HL-60 (cell line): ENCODE measurements at regions not wholly inside any gene's neighbourhood (a gene's known extent, or its start where the extent isn't known, plus 50 kb on each side); places are given as distances from the start of the nearest gene placed in this dataset.
"Not testable (repeated sequence)": the region's sequence is repeated elsewhere in the genome, so short reads cannot be mapped to it uniquely, and the experiment has no call there.

Experiments used
- DNase-seq, 2 experiments: peaks; one replicate each; pipeline ENCODE4 v3.0.0-alpha.2; 2010 to 2020; ENCODE audit warnings: low read depth in 1 of 2, low spot score in 1 of 2
- H3K27ac ChIP-seq: fragments of 250-450 bp; sonication (Bioruptor Pico); replicated peaks from 2 replicates; pipeline ENCODE4 v1.5.1; 2020; ENCODE audit warnings: mild to moderate bottlenecking, moderate library complexity
- H3K27me3 ChIP-seq: fragments of 250-450 bp; sonication (Bioruptor Pico); 2 replicates; pipeline ENCODE4 v1.5.1; 2021; ENCODE audit warnings: mild to moderate bottlenecking, moderate library complexity; ENCODE audit not compliant: insufficient read depth, poor library complexity, severe bottlenecking
- H3K4me3 ChIP-seq: replicated peaks from 2 replicates; pipeline ENCODE4 v1.5.1; 2011; ENCODE audit warnings: mild to moderate bottlenecking, control low read depth, low read length; ENCODE audit not compliant: insufficient read depth
- GABPA ChIP-seq: IDR thresholded peaks from 2 replicates; pipeline ENCODE4 v1.6.1; 2012; ENCODE audit warnings: low read depth
- POLR2AphosphoS5 ChIP-seq: IDR thresholded peaks from 2 replicates; pipeline ENCODE4 v1.6.1; 2012; ENCODE audit warnings: low read depth
- SPI1 ChIP-seq: IDR thresholded peaks from 2 replicates; pipeline ENCODE4 v1.6.1; 2012; ENCODE audit warnings: low read depth, mild to moderate bottlenecking, borderline replicate concordance
- TF ChIP-seq, protein P1 (sequence below): IDR thresholded peaks from 2 replicates; pipeline ENCODE4 v1.6.1; 2012; ENCODE audit warnings: low read depth; ENCODE audit not compliant: insufficient replicate concordance
- TF ChIP-seq, protein P2 (sequence below): IDR thresholded peaks from one replicate; pipeline ENCODE4 v1.5.1; 2011; ENCODE audit warnings: low read length, control low read depth, inconsistent platforms; ENCODE audit not compliant: insufficient read depth

DNA sequence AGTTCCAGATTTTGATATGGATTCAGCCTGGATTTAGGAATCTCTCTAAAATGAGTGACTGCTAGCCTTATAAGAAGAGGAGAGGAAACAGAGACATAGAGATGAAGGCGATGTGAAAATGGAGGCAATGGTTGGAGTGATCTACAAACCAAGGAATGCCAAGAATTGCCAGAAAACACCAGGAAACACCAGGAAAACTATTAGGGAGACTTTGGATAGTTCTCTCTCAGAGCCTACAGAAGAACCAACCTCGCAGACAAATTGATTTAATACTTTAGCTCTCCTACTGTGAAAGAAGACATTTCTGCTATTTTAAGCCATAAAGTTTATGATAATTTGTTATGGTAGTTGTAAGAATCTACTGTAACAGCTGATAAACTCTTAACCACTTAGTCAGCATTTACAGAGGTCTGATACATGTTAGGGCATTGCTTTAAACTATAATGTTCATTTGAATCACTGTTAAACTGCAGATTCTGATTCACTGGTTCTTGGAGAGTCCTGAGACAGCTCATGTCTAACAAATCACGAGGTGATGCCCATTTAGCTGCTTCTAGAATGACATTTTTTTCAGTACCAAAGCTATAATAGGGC, 1702.6 kb upstream of the LRRTM1 start:
- no peak for DNase-seq
- H3K27ac ChIP-seq = no peak overlapping the region
- no peaks in the 10 kb centered on the region for H3K27me3 ChIP-seq
- TF ChIP-seq, protein P1, sequence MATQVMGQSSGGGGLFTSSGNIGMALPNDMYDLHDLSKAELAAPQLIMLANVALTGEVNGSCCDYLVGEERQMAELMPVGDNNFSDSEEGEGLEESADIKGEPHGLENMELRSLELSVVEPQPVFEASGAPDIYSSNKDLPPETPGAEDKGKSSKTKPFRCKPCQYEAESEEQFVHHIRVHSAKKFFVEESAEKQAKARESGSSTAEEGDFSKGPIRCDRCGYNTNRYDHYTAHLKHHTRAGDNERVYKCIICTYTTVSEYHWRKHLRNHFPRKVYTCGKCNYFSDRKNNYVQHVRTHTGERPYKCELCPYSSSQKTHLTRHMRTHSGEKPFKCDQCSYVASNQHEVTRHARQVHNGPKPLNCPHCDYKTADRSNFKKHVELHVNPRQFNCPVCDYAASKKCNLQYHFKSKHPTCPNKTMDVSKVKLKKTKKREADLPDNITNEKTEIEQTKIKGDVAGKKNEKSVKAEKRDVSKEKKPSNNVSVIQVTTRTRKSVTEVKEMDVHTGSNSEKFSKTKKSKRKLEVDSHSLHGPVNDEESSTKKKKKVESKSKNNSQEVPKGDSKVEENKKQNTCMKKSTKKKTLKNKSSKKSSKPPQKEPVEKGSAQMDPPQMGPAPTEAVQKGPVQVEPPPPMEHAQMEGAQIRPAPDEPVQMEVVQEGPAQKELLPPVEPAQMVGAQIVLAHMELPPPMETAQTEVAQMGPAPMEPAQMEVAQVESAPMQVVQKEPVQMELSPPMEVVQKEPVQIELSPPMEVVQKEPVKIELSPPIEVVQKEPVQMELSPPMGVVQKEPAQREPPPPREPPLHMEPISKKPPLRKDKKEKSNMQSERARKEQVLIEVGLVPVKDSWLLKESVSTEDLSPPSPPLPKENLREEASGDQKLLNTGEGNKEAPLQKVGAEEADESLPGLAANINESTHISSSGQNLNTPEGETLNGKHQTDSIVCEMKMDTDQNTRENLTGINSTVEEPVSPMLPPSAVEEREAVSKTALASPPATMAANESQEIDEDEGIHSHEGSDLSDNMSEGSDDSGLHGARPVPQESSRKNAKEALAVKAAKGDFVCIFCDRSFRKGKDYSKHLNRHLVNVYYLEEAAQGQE = no peak
- TF ChIP-seq GABPA (no peak), POLR2AphosphoS5 (no peak), SPI1 (no peak)
- TF ChIP-seq, protein P2, sequence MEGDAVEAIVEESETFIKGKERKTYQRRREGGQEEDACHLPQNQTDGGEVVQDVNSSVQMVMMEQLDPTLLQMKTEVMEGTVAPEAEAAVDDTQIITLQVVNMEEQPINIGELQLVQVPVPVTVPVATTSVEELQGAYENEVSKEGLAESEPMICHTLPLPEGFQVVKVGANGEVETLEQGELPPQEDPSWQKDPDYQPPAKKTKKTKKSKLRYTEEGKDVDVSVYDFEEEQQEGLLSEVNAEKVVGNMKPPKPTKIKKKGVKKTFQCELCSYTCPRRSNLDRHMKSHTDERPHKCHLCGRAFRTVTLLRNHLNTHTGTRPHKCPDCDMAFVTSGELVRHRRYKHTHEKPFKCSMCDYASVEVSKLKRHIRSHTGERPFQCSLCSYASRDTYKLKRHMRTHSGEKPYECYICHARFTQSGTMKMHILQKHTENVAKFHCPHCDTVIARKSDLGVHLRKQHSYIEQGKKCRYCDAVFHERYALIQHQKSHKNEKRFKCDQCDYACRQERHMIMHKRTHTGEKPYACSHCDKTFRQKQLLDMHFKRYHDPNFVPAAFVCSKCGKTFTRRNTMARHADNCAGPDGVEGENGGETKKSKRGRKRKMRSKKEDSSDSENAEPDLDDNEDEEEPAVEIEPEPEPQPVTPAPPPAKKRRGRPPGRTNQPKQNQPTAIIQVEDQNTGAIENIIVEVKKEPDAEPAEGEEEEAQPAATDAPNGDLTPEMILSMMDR = no peak
- no peak overlapping the region for H3K4me3 ChIP-seq

DNA sequence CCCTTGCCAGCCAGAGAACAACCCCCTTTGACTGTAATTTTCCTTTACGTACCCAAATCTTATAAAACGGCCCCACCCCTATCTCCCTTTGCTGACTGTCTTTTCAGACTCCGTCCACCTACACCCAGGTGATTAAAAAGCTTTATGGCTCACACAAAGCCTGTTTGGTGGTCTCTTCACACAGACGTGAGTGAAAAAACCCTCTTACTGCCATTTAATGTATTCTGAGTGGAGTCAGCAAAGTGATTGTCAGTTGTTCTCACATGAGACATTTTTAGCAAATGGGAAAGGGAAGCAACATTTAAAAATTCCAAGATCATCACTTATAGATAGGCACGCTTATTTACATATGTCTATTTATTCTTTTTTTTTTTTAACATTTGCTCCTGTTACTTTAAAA, 1701.3 kb upstream of the LRRTM1 start:
- H3K27me3 ChIP-seq, DNase-seq, H3K27ac ChIP-seq, H3K4me3 ChIP-seq: not testable (repeated sequence)

DNA sequence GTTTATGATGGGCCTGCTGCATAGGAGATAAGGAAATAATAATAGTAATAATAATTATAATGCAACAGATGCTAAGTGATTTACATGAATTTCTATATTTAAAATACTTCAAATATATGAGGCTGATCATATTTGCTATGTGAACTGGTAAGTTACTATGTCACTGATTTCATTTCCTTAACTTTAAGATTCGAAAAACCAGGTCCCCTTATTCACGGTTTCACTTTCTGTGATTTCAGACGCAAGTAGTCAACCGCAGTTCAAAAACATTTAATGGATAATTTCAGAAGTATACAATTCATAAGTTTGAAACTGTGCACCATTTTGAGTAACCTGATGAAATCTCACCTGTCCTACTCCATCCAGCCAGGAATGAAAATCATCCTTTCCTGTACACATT, 1697.1 kb upstream of the LRRTM1 start:
- Histone ChIP-seq H3K27ac (no peak overlapping the region), H3K27me3 (no peaks in the 10 kb centered on the region), H3K4me3 (no peak overlapping the region)
- TF ChIP-seq SPI1 (no peak), GABPA (no peak), POLR2AphosphoS5 (no peak)
- TF ChIP-seq, protein P2 = no peak
- TF ChIP-seq, protein P1 = no peak
- no peak for DNase-seq

DNA sequence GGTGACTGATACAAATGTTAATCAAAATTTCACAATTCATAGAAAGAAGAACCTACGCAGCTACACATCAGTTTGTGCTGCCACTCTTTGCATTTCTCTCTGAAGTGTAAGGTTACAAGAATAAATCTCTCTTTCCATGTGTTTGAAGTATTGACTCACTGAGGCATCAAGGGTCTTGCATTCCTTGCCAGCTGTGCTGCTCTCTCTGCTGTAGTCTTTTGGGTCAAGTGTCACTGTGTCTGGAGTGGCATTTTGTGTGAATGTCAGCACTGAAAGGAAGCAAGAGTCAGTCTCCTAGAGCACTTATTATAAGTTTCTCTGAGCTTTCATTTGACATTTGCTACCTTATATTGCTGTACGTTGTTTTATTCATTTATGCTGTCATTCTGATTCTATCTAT, 1696.1 kb upstream of the LRRTM1 start:
- TF ChIP-seq, protein P2 = no peak
- TF ChIP-seq GABPA = no peak
- TF ChIP-seq, protein P1 = no peak
- no peak for TF ChIP-seq POLR2AphosphoS5
- TF ChIP-seq SPI1 = no peak
- no peaks in the 10 kb centered on the region for H3K27me3 ChIP-seq
- DNase-seq = no peak

More for the DNA sequence above, 1696.1 kb upstream of the LRRTM1 start:
- Histone ChIP-seq H3K27ac (no peak overlapping the region), H3K4me3 (no peak overlapping the region)
